Ureter (tissue), 1 donor: ENCODE measurements at regions not wholly inside any gene's neighbourhood (a gene's known extent, or its start where the extent isn't known, plus 50 kb on each side); places are given as distances from the start of the nearest gene placed in this dataset.
"Not testable (repeated sequence)": the region's sequence is repeated elsewhere in the genome, so short reads cannot be mapped to it uniquely, and the experiment has no call there.

ENCODE experiments used
- DNase-seq: peaks from one replicate; pipeline ENCODE4 v3.0.0-alpha.2; 2020; ENCODE audit warnings: low spot score
- donor health status: DM: yes; HTN: yes; CAD: no.

DNA sequence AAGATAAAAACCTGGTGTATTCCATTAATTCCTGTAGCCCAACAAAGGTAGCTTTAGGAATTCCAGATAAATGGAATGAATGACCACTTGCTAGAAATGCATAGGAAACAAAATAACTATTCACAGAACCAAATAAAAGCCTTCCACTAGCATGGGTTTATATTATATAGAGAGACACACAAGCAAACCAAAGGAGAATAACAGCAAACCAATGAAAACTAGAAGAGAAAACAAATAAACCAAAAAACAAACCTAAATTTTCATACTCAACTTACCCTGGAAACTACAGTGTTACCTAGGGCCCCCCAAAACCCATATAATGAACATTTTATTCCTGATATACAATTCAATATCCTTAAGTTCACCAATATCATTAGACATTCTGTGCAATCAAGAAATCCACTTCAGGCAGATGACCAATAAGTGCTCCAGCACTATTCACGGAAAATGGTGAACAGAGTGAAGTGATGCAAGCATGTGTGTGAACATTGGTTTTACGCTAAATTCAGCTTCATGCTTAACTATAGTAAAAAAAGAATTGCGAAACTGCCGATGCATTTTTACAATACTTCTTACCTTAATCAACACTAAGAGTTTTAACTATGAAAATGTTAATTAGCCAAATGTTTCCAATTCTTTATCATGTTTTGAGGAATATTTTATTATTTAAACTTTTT lies 1108.4 kb upstream of the TMEM132C start:
- no peak for DNase-seq

- no peak for DNase-seq
Measured at GRCh38 chr12:127161466-127161865, 1105.5 kb upstream of the TMEM132C start.

DNA sequence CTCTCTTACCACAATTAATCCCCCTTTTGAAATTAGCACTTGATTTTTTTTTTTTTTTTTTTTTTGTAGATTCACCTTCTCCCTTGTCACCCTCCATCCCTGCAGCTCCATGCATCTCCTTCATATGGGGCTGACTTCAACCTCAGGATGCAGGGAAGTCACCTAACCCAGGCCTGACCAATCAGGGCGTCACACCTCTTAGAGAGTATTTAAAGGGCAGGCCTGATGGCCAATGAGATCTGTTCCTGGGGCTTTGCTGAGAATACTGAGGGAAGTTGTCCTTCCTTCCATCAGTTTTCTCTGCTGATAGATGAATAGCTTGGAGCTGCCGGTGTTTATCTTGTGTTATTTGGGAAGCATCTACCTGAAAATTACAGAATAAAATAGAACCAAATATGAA lies 1104.7 kb upstream of the TMEM132C start:
- DNase-seq: no peak

DNA sequence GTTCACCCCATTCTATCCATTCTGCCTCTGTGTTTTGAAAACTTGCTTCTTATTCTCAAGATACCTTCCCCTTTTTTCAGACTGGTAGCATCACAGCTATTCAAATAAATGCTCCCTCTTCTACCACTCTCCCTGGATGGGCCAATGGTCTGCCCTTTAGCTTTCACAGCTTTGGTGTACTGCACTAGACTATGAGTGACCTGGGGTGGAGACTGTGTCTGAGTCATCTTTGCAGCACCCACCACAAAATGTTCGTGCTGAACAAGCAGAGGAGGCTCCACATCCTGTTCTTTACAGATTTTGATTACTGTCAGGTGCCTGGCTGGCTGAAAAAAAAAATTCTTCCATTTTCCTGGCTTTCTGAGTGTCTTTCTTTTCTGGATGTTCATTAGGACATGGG lies 1104.1 kb upstream of the TMEM132C start:
- no peak for DNase-seq

GRCh38 chr12:127165567-127166392 lies 1101.2 kb upstream of the TMEM132C start:
- peak; percentile 85 for DNase-seq

GRCh38 chr12:127169321-127170181 lies 1097.4 kb upstream of the TMEM132C start:
- DNase-seq: no peak

DNA sequence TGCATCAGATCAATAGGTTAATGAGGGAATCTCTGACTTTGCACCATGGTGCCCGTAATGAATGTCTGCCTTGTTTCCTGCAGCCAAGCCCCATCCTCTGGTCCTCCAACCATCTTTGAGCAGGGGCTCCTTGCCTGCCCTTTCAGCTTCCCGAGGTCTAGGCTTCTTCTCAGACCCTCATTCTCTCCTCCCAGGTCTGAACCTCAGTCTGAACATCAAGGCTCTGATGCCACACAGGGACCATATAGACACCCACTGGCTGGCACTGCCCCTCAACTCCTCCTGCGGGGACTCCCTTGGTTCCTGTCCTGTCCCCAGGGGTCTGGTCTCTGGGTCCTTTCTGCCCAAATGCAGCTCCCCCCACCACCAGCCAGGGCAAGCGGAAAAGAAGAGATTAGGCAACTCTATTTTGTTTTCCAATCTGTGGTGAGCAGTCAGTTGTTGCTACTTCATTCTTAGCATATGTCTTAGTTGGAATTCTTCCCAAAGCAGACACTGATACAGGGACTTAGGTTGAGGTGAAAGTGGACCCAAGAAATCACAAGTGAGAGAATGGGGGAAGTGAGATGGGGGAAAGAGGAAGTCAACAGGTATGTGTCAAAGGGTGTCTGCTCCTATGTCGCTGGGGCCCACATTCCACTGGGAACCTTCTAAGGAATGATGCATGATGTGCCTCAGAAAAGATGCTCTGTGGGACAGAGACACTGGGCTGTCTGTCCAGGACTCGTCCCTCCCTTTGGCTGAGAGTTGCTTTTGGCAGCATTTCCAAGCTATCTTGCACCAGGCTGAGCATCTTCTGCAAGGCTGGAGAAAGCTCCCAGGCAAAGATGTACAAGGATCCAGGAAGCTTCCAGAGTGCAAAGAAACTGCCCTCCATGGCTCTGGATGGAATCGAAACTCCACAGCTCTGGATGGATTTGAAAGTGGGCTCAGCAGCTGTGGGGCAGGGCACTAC lies 1096.5 kb upstream of the TMEM132C start:
- DNase-seq: no peak

GRCh38 chr12:127172861-127173260 lies 1094.1 kb upstream of the TMEM132C start:
- no peak for DNase-seq

GRCh38 chr12:127173971-127174370 lies 1093.0 kb upstream of the TMEM132C start:
- DNase-seq: not testable (repeated sequence)

DNA sequence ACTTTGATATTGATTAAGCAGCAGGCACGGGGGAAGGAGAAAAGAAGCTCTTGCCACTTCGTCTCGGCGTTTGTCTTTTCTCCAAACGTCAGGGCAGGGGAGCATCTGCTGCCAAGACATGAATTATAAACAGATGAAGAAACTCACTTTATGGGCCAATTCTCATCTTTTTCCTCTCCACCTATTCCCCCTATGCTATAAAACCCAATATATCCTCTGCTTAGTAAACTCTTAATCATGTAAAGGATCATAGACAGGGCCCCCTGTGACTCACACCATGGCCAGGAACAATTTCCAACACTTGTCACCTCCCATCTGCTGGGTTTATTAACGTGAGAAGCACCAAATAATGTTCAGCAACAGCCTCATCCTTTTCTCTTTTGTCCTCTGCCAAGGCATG lies 1092.1 kb upstream of the TMEM132C start:
- no peak for DNase-seq

- DNase-seq: no peak
Measured at GRCh38 chr12:127175361-127175760, 1091.6 kb upstream of the TMEM132C start.

GRCh38 chr12:127176804-127177203 lies 1090.2 kb upstream of the TMEM132C start:
- DNase-seq: no peak

DNA sequence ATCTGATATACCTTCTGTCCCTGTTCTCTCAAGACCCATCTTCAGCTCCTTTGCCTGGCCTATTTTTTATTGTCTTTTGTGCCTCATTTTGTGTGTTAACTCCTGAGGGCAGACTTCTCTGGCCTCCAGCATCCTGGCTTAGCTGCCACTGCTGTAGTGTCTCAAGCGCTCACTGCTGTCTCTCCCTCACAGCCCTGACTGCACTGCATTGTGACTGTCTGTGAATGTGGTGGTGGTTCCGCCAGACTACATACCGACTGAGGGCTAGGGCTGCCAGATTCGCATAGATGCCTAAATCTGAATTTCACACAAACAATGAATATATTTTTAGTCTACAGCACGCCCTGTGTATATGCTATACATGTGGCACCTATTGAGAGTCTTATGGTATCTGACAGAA lies 1088.9 kb upstream of the TMEM132C start:
- DNase-seq: no peak

DNA sequence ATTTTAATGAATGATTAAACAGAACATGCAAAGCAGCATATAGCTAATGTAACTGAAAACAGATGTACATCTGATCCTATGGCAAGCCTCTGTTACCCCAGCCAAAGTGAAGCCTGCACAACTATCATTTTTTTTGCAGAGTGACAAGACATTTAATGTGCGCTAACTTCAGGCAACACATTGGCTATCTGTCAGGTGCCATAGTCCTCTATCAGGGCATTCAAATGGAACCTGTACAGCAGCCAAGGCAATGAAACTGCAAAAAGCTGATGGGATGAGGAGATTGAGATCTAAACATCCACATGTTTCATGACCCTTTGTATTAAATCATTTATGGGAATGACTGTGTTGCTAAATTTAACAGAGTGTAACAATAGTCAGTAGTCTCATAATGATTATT lies 1088.5 kb upstream of the TMEM132C start:
- DNase-seq: no peak

DNA sequence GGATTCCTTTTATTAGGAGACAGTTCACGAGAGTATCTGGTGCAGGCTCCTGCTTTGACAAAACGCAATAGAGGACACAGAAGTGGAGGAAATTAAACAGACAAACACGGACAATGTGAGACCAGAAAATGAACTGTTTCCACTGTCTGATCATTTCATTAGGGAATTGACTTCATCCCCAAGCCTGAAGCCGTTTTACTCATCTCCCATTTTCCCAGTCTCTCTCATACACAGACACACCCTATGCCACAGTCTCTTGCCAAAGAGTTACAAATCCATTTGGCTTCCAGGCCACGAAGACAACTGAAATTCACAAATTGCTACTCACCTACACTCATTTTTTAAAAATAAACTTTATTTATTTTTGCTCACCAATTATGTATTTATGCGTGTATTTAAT lies 1087.8 kb upstream of the TMEM132C start:
- no peak for DNase-seq

- DNase-seq: no peak
Measured at GRCh38 chr12:127182018-127182417, 1085.0 kb upstream of the TMEM132C start.

DNA sequence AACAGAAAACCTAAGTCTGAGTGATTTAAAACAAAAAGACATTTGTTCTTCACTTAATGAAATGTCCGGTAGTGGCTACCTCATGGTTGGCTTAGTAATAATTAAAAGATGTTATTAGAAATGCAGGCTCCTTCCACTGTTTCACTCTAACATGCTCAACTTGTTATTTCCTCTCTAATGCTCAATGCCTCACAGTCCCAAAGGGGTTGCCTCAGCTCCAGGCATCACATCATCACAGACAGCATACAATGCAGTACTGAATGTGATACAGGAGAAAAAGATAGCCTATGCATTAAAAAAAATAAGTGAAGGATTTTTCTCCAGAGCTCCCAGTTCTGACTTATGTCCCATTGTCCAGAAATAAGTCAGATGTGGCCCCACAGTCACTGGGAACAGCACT lies 1077.0 kb upstream of the TMEM132C start:
- DNase-seq: no peak

GRCh38 chr12:127191129-127191528 lies 1075.8 kb upstream of the TMEM132C start:
- no peak for DNase-seq

DNA sequence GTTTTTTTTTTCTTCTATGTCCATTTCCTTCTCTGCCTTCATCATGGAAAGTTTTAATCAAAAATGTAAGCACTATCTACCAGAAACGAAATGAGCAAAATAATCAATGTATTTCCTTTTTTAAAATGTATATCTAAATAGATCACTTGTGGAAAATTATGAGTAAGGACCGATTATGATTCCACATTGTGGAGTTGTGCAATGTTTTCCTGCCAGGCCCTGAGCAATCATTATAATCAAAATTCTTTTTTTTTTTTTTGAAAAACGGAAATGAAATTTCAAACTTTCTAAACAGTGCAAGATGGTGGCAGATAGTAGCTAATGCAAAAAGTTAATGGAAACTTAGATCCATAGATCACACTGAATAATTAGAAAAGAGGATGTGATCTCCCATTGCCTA lies 1074.6 kb upstream of the TMEM132C start:
- no peak for DNase-seq

DNA sequence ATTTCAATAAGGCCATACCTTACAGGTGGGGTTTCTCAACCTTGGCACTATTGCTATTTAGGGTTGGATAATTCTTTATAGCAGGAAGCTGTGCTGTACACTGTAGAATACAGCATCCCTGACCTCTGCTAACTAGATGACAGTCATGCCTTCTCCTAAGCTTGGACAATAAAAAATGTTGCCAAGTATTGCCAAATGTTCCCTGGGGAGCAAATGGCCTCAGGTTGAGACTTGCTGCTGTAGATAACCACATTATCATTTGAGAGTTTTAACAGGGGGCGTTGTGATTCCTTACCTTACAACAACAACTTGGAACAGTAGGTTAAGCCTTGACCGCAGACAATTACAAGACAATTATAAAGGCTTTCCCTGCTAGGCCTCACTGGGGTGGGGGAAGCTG lies 1073.6 kb upstream of the TMEM132C start:
- no peak for DNase-seq

DNA sequence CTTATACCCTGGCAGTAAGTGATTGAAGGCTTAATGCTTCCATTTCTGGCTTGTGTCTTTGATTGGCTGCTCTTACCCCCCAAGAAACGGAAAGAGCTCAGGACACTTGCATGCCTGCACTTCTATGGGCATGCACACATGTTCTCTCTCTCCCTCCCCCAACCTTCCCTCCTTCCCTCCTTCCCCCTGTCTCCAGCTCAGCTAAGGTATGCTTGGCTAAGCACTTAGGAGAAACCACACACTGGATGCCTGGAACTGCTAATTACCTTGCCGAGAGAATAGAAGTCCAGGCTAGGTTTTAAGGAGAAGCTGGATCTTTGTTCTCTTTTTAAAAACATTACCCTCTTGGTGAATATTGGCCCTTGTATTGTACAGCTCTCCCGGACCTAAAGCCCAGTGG lies 1072.8 kb upstream of the TMEM132C start:
- DNase-seq: no peak
